Caki2 (cell line): ENCODE measurements at regions not wholly inside any gene's neighbourhood (a gene's known extent, or its start where the extent isn't known, plus 50 kb on each side); places are given as distances from the start of the nearest gene placed in this dataset.

ENCODE experiments used
- DNase-seq: peaks from one replicate; pipeline ENCODE4 v3.0.0-alpha.2; 2015; ENCODE audit warnings: low read depth
- in situ Hi-C: cut with HindIII; loops from 2 replicates; pipeline ENCODE4 v1.10.0; 2016; ENCODE audit warnings: low sequenced_read_pairs, low pct_unique_long_range_greater_than_20kb, mixed read lengths

GRCh38 chr1:172900376-172900997, 150.3 kb downstream of the TNFSF18 start:
- no peak for DNase-seq
- in situ Hi-C loops = no loop called here

- DNase-seq = no peak
- in situ Hi-C loops = no loop called here
These were observed 148.5 kb downstream of the TNFSF18 start for GRCh38 chr1:172902200-172902599.

- in situ Hi-C loops = no loop called here
- no peak for DNase-seq
These were observed 147.8 kb downstream of the TNFSF18 start for GRCh38 chr1:172902861-172903381.

- in situ Hi-C loops = no loop called here
- DNase-seq = peak; percentile 43
These were observed 147.0 kb downstream of the TNFSF18 start for GRCh38 chr1:172903581-172904220.

- in situ Hi-C loops = no loop called here
- DNase-seq = peak; percentile 19
These were observed 145.3 kb downstream of the TNFSF18 start for GRCh38 chr1:172905452-172905851.

- in situ Hi-C loops = no loop called here
- DNase-seq = peak; percentile 90
These were observed 143.8 kb downstream of the TNFSF18 start for GRCh38 chr1:172906778-172907592.

GRCh38 chr1:172907834-172908326, 142.9 kb downstream of the TNFSF18 start:
- in situ Hi-C loops = no loop called here
- no peak for DNase-seq

GRCh38 chr1:172909606-172910326, 141.0 kb downstream of the TNFSF18 start:
- in situ Hi-C loops = no loop called here
- peak; percentile 88 for DNase-seq

GRCh38 chr1:172912765-172913260, 137.9 kb downstream of the TNFSF18 start:
- DNase-seq = no peak
- in situ Hi-C loops = no loop called here

- in situ Hi-C loops = no loop called here
- DNase-seq = no peak
These were observed 136.1 kb downstream of the TNFSF18 start for GRCh38 chr1:172914501-172915144.

- in situ Hi-C loops = no loop called here
These were observed 135.5 kb downstream of the TNFSF18 start for GRCh38 chr1:172915271-172915670.

GRCh38 chr1:172916116-172916515, 134.6 kb downstream of the TNFSF18 start:
- in situ Hi-C loops = no loop called here
- no peak for DNase-seq

More at GRCh38 chr1:172915271-172915670, 135.5 kb downstream of the TNFSF18 start:
- DNase-seq = no peak

GRCh38 chr1:172917972-172918371, 132.8 kb downstream of the TNFSF18 start:
- in situ Hi-C loops = no loop called here

GRCh38 chr1:172918478-172918877, 132.3 kb downstream of the TNFSF18 start:
- no peak for DNase-seq
- in situ Hi-C loops = no loop called here

More at GRCh38 chr1:172917972-172918371, 132.8 kb downstream of the TNFSF18 start:
- DNase-seq = peak; percentile 69

- in situ Hi-C loops = no loop called here
- DNase-seq = no peak
These were observed 124.7 kb downstream of the TNFSF18 start for GRCh38 chr1:172926070-172926469.

- no peak for DNase-seq
- in situ Hi-C loops = no loop called here
These were observed 122.3 kb downstream of the TNFSF18 start for GRCh38 chr1:172928412-172928811.

GRCh38 chr1:172929006-172929405, 121.7 kb downstream of the TNFSF18 start:
- in situ Hi-C loops = no loop called here
- no peak for DNase-seq

- in situ Hi-C loops = no loop called here
These were observed 120.6 kb downstream of the TNFSF18 start for GRCh38 chr1:172930142-172930541.

More at GRCh38 chr1:172930142-172930541, 120.6 kb downstream of the TNFSF18 start:
- no peak for DNase-seq
